ENCODE measurements at regions not wholly inside any gene's neighbourhood (a gene's known extent, or its start where the extent isn't known, plus 50 kb on each side); places are given as distances from the start of the nearest gene placed in this dataset.

DNA sequence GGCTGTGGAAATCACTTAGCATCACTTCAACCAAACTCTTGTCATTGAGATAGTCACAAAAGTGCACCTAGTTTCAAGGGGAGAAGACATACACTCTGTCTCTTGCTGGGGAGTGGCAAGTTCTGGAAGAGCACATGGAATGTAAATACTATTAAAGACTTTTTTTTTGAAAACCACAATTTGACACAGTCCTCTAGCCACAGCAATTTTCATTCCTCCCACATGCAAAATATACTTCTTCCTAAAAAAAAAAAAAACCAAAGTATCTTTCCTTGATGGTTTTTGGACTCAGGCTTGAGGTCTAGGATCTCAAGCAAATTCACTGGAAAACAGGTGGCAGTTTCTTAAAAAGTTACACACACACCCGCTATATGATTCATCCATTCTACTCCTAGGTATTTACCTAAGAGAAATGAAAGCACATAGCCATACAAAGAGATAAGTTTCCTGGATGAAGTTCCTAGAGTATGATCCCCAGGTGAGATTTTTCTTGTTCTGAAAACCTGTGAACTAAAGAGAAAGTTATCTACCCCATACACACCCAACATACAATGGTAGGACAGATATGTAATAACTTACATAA is 295.8 kb downstream of the SP3 start:
- no peak for DNase-seq (ENCODE audit: low spot score)

DNA sequence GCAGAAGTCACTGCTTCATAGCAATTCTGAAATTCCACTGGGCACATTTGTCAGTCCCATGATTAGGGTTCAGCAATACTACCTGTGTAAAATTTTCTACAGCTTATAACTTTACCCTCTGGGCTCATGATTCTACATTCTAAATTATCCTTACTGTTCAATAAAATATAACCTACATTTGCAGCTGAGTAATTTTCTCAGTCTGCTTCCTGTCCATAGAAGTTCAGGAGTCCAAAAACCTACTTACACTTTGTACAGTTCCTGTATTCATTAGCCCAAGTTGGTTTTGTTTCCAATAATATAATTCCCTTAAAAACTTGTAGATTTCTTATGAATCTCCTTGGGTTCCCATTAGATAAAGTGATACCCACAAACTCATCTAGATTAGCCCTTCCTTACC is 295.3 kb downstream of the SP3 start:
- no peak for DNase-seq (ENCODE audit: low spot score)

DNA sequence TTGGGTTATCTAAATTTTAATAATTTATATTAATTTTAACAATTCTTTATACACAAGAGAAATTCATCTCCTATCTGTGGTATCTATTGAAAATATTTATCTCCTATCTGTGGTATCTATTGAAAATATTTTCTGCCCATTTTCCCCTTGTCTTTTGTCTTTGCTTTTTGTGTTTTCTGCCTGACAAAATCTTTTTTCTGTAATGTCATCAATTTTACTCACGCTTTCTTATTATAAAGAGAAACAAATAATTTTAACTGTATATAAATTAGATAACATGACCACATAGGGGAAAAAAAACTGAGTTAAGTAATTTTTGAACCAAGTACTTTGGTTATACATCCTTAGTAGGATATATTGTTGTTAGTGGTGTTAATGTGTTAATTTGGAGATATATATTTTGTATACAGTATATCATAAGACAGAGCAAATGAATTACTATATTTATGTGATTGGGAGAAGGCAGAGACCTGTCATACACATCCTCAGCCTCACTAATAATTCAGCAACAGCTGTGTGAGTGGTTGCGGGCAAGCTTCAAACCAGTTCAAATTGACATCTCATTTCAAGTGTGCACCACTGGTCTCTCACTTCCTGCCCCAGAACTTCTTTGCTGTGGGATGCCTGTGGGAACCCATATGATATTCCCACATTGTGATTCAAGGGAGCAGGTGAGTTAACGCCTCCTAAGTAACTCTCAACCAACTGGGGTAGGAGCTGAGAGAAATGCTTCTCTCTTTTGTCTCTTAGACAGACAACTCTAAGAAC is 292.4 kb downstream of the SP3 start:
- no peak for DNase-seq (ENCODE audit: low spot score)

DNA sequence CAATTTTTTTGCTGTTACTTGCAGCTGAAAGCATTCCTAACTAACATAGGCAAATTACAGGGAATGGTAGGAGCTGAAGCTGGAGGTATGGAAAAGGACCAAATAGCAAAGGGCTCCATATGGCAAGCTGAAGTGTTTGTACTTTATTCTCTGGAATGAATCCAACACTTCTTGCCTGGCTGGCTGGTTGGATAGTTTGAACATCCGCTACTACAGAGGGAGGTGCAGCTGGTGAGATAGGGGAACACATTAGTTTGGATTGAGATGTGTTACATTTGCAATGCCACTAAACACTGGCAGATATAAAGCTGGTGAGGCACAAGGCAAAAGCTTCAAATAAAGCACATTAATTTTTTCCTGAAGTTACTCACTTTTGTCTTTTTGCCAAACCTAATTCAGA is 291.5 kb downstream of the SP3 start:
- no peak for DNase-seq (ENCODE audit: low spot score)

DNA sequence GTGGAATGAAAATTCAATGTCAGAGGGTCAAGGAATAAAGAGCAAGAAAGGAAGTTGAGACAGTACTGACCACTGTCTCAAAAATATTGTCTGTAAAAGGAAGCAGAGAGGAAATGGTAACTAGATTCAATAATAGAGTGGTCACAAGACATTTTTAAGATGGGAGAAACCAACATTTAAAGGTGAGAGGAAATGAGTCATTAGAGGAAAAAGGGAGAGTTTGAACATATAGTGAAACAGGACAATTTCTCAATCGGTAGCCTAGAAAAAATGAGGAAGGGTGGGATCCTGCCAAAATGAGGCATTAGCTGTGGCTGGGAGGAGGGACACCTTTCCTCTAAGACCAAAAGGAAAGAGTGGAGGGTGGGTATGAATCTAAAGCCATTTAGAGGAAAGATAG is 288.5 kb downstream of the SP3 start:
- DNase-seq (ENCODE audit: low spot score) = no peak

DNA sequence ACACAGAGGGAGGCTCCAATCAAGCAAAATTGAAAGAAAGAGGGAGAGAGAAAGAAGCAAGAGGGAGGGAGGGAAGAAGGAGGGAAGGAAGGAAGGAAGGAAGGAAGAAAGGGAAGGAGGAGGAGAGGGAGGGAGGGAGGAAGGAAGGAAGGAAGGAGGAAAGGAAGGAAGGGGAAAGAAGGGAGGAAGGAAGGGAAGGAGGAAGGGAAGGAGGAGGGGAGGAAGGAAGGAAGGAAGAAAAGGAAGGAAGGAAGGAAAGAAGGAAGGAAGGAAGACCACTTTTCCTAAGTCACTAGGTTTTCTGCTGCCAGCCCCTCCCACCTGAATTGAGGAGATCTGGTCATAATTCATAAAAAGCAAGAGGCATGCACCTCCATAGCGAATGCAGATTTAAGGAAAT is 287.0 kb downstream of the SP3 start:
- DNase-seq (ENCODE audit: low spot score) = no peak

DNA sequence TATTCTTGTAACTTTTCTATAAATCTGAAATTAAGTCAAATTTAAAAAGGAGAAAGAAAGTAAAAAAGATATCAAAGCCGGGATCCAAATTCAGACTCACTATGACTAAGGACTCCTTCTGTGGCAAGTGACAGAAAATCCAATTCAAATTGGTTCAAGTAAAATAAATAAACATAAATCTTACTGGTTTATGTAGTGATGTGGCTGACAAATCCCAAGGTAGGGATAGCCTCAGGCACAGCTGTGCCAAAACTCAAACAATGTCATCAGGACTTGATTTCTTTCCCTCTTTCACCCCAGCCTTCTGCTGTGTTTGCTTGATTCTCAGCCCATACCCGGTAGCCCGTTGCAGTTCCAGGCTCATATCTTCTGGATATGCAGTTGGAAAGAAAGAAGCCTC is 284.6 kb downstream of the SP3 start:
- no peak for DNase-seq (ENCODE audit: low spot score)

DNA sequence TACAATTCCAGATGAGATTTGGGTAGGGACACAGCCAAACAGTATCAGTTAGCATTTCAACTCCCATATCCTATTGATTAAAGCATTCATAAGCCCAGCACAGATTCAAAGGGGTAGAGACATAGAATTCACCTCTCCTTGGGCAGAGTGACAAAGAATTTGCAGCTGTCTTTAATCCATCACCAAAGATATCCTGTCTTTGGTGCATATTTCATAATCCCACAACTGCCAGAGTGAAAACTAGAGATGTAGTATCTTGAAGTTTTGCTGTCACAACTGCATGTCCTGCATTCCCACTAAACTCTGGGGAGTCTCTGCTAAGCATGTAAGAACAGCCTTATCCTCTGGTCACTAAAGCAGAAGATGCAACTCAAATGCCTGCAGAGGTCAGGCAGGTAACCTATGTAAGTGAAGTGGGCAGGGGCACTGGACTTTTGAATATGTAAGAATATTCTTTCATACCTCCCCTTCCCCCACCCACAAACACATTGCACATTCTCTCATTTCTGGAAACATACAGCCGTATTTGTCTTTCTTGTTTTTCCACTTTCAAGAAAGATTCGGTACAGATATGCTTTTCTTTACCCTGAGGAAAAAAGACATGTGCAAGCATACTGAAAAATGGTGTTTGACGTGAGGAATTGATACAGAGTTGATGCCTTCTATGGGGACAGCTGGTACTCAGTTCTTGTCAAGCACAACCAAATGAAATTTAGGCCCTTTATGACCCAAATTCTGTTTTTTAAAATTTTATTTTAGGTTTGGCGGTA is 283.1 kb downstream of the SP3 start:
- no peak for DNase-seq (ENCODE audit: low spot score)

DNA sequence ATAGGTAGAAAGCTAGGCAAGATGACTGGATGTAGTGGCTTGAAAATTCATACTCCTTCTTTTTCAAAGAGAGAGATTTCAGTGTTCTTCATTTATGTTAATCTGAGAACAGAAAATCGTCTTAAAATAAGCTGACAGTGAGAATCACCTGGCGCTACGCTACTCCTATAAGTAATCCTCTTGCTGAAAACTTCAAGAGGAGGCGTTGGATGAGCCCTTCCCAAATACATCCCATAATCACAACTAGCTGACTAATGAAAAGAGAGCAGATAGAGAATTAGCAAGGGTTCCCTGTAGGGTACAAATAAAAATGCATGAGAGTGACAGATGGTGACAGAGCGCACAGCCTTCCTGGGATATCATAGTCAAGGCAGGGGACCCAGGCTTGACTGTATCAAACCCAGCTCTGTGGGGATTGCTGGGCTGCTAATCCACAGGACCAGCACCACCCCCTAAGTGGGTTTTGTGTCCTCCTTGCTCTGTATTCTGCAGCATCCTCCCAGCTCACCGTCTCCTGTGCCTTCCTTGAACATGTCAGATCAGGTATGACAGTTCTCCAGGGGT is 280.2 kb downstream of the SP3 start:
- no peak for DNase-seq (ENCODE audit: low spot score)

DNA sequence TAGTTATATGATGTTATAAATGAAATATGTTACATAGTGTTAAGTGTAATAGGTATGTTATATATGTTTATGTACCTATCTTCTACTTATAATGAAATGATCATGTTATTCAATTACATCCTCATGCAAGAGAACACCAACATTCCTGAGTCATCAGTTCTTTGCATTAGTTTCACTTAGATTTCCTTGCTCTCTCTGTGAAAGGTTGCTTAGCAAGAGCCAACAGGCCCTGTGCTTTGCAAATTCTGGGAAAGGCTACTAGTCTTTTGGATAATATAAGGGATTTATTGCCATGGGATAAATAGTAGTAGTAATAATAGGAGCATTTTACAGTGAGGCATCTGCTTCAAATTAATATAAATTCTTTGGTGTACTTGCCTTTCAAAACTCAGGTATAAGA is 274.8 kb downstream of the SP3 start:
- DNase-seq (ENCODE audit: low spot score) = no peak

DNA sequence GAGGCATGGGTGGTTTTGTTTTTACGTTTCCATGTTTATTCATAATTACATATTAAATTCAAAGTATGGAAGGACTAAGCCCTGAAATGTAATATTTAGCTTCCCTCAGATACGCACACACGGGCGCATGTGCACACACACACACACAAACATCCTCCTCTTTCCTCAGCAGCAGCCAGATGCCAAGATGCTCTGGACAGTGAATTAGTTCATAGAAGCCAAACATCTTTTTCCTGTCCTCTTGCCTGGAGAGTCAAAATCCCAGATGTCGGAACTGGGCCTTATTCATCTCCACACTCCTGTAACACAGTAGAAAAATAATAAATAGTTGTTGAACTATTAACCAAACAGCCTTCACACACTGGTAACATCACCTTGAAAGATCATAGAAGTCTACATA is 273.1 kb downstream of the SP3 start:
- no peak for DNase-seq (ENCODE audit: low spot score)

DNA sequence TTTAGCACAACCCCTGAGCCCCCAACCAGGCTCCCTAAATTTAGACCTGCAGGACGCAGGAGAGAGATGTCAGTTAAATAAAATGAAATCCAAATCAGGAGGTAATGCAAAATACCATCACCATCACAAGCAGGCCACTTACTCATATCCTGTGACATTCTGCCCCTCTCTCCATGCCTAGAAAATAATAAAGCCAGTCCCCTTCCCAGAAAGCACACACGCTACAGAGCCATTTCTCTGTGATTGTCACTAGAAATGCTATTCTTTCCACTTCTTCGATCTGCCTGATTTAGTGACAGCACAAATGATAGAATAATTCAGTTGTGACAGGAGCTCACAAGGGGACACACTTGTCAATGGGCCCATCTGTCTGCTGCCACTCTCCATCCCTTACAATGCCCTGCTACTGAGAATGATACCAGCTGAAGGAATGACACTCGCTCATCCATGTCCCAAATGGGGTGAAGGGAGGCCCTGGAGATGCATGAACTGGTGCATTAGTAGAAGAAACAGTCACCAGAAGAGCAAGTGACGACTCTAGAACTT is 272.1 kb downstream of the SP3 start:
- no peak for DNase-seq (ENCODE audit: low spot score)

DNA sequence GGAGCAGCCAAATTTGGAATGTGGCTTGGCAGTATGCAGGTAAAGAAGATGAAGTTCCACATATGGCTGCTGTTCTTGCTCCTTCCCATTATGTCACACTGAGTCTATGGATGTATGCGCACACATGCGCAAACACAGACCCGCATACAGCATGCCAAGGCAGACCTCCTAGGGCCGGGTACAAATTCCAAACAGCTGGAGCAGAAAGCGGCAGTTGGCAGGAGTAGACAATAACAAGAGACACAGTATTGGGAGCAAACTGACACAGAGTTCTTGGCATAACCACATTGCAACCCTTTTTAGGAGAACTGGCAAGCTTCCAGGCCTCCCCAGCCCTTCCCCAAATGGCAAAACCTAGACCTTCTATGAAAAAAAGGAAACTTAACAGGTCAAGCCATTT is 268.9 kb downstream of the SP3 start:
- no peak for DNase-seq (ENCODE audit: low spot score)

DNA sequence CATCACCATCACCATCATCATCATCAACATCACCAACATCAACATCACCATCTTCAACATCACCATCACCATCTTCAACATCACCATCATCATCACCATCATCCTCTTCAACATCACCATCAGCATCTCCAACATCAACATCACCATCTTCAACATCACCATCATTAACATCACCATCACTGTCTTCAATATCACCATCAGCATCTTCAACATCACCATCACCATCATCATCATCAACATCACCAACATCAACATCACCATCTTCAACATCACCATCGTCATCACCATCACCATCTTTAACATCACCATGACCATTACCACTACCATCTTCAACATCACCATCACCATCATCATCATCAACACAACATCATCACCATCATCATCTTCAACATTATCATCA is 267.2 kb downstream of the SP3 start:
- no peak for DNase-seq (ENCODE audit: low spot score)

DNA sequence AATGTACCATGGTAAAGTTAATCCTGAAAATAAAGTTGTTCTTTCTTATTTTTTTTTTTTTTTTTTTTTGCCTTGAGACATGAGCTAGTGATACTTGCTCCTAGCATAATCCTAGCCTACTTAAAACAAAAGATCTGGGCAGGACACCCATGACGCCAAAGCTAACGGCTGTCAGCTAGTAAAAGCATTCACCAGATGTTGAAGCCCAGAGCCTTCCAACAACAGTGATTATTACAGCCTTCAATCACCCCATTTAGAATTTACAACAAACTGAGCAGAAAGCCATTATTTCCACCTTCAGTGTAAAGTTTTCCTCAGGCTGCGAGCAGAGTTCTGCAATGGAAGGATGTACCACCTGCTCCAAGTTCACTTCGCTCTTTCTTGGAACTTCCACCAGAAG is 259.5 kb downstream of the SP3 start:
- DNase-seq (ENCODE audit: low spot score) = no peak

DNA sequence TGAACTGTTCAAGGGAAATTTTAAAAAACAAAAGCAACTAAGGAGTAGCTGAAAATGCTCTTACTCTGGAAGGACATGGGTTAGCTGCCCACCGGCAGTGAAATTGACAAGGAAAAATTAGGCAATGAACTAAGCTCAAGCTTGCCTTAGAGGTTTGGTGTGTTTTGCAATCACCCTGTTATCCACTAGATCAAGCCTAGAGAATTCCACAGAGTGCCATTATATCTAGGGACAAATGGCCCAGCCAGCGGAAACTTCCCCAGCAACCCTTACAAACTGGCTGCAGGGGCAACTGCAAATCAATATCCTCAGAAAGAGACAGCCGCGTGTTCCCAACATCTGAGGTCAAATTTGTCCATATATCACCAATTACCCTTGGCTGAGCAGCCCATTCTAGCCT is 258.2 kb downstream of the SP3 start:
- DNase-seq (ENCODE audit: low spot score) = no peak

DNA sequence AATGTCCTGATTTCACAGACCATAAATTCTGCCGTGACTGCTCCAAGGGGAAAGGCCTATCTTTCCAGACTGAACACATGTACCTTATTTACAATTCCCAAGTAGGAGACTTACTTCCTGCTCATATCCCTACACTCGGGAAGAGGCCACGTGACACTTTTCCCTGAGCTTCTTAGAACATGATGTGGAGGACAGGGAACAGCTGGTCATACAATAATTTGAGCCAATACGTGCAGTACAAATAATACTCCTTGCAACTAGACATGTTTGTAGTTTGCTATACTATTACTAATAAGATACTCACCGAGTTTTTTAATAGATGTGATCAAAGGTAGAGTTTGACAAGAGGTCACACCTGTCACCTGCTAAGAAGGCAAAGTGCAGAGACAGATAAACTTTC is 256.4 kb downstream of the SP3 start:
- no peak for DNase-seq (ENCODE audit: low spot score)

DNA sequence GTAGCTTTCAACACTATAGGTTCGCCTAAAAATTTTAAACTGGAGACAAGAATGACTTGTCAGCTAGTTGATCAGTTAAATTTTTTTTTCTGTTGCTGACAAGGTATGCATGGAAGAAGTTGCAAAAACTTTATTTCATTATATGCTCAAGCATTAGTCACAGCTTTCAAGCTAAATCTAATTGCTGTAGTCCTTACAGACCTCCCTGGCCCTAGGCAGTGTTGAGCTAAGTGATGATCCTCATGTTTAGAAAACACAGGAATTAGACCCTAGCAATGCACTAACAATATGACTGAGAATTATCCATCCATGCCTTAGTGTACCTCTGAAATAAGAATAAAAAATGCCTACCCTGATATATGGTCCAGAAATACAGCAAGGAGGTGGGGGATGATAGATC is 253.4 kb downstream of the SP3 start:
- DNase-seq (ENCODE audit: low spot score) = no peak

DNA sequence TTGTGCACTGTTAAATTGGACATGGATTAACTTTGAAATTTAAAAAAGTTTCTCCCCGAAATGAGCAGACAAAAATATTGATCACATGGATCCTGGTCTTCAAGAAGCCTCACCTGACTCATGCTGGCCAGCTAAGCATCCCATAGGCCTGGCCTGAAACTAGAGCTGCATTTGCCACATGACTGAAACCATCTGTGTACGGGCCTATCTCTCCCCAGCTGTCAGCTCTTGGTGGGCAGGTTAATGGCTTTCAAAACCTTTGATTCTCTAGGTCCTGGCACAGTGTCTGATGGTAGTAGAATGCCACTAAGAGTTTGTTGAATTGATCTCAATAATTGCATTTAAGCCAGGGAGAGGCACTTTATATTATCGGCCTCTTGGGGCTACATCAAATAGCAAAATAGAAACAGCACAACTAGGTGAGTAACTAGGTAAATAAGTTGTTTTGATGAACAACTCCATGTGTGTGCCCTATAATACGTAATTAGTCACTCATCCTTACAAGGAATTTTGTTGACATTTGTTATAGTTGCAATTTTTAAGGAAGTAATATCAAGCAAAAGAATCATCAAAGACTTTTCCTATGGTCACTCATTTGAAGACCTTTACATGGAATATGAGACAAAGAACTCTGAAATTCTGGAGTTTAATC is 251.1 kb downstream of the SP3 start:
- DNase-seq (ENCODE audit: low spot score) = no peak

DNA sequence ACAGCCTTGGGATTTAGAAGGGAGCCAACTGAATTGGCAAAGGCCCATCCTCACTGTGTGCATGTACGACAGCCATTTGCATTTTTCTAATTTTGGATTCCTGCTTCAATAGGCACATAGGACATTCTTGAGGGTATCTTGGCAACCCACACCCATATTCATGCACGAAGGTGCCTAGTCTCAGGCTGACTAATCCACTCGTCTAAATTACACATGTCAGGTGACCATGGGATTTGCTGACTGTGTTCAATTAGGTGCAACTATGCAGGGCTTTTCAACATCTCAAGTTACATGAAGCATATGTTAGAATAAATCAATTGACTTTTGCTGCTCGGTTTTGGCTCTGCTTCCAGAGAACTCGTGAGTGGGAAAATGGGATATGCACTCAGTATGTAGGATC is 249.7 kb downstream of the SP3 start:
- no peak for DNase-seq (ENCODE audit: low spot score)

DNA sequence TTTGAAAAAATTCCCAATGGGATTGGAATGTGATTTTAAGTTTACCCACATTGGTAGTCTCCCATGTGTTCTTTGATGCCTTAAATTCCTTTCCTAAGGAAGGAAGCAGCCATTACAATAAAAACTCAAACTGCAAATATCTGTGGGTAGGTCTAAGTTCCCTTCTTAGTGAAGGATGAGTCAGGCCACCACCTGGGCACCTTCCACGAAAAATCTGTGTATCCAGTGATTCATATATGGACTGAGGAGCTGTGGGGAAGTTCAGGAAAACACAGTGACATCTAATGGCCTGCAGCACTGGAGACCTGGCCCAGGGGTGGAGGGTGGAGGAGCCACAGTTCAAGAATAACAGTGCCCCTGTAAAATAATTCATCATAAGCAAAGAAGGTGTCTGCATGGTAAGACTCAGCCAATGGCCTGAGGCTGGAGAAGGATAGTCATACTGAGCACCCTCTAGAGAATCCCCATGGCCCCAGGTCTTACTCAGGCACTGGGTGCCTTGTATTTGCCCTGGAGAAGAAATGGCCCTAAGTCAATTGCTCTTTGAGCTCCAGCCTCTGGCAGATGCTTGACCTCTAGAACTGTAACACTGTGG is 248.6 kb downstream of the SP3 start:
- DNase-seq (ENCODE audit: low spot score) = no peak

DNA sequence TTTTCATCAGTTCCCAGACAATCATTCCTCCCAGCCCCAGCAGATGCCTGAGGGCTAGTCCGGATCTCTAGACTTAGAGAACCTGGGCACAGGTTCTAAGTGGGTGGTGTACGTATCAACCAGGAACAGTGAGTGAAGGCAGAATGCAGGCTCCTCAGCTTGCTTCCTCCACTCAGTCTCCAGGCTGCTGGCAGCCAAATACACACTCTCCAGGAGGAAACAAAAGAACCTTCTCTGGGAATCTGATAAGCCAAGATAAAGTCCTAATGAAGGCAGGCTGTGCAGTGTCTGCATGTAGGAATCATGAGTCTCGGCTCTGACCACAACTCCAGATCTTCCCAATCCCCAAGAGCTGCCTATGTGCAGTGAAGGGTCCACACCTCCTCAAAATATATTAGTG is 245.7 kb downstream of the SP3 start:
- DNase-seq (ENCODE audit: low spot score) = no peak
